Activated T-cell treated with anti-CD3 and anti-CD28 coated beads for 48 hours (primary cell): ENCODE measurements at regions not wholly inside any gene's neighbourhood (a gene's known extent, or its start where the extent isn't known, plus 50 kb on each side); places are given as distances from the start of the nearest gene placed in this dataset.

Experiments used
- DNase-seq: peaks from one replicate; pipeline ENCODE4 v3.0.0-alpha.2; 2020; ENCODE audit warnings: low read depth

- no peak for DNase-seq
Observed at GRCh38 chr14:53464376-53464775, 311.3 kb upstream of the DDHD1 start.

GRCh38 chr14:53462931-53463778 is 310.0 kb upstream of the DDHD1 start:
- no peak for DNase-seq

GRCh38 chr14:53461858-53462257 is 308.7 kb upstream of the DDHD1 start:
- DNase-seq, result no peak

GRCh38 chr14:53460544-53460943 is 307.4 kb upstream of the DDHD1 start:
- DNase-seq, result no peak

GRCh38 chr14:53458368-53458814 is 305.3 kb upstream of the DDHD1 start:
- DNase-seq, result no peak

GRCh38 chr14:53456931-53457330 is 303.8 kb upstream of the DDHD1 start:
- no peak for DNase-seq

GRCh38 chr14:53452005-53452673 is 299.0 kb upstream of the DDHD1 start:
- no peak for DNase-seq

GRCh38 chr14:53450871-53451270 is 297.7 kb upstream of the DDHD1 start:
- no peak for DNase-seq

- no peak for DNase-seq
Observed at GRCh38 chr14:53448682-53449081, 295.6 kb upstream of the DDHD1 start.

GRCh38 chr14:53444677-53445312 is 291.7 kb upstream of the DDHD1 start:
- DNase-seq, result no peak

GRCh38 chr14:53441789-53442188 is 288.7 kb upstream of the DDHD1 start:
- no peak for DNase-seq

GRCh38 chr14:53437858-53438257 is 284.7 kb upstream of the DDHD1 start:
- DNase-seq, result no peak

GRCh38 chr14:53432378-53432802 is 279.3 kb upstream of the DDHD1 start:
- no peak for DNase-seq

- DNase-seq, result no peak
Observed at GRCh38 chr14:53430870-53431269, 277.7 kb upstream of the DDHD1 start.

GRCh38 chr14:53412819-53413675 is 259.9 kb upstream of the DDHD1 start:
- DNase-seq, result no peak

- no peak for DNase-seq
Observed at GRCh38 chr14:53411125-53411524, 258.0 kb upstream of the DDHD1 start.

- no peak for DNase-seq
Observed at GRCh38 chr14:53409969-53410368, 256.8 kb upstream of the DDHD1 start.

GRCh38 chr14:53409289-53409688 is 256.2 kb upstream of the DDHD1 start:
- no peak for DNase-seq

GRCh38 chr14:53408175-53408879 is 255.2 kb upstream of the DDHD1 start:
- no peak for DNase-seq

- DNase-seq, result no peak
Observed at GRCh38 chr14:53406519-53406918, 253.4 kb upstream of the DDHD1 start.

- no peak for DNase-seq
Observed at GRCh38 chr14:53401646-53402045, 248.5 kb upstream of the DDHD1 start.
